Gastroesophageal sphincter (tissue), 4 donors: ENCODE measurements at regions not wholly inside any gene's neighbourhood (a gene's known extent, or its start where the extent isn't known, plus 50 kb on each side); places are given as distances from the start of the nearest gene placed in this dataset.

Experiments
- small RNA-seq, 4 donors: library from RNA; depleted of rRNA; stranded (forward); fragments of <200 nt; gene quantifications; one replicate each; pipeline ENCODE3, GENCODE V24; 2016

Small RNA genes in the stretch of these regions (small RNA-seq; reads per million reads assigned to genes)
- 0 reads per million in 4 donors for gene RNU1-146P
